Activated CD4-positive, alpha-beta T cell treated with anti-CD3 and anti-CD28 coated beads, Interleukin-10, Interleukin-2, amounts not matched to agents 100 ng/mL and 50 ng/mL, durations not matched to agents 16 hours and 8 hours (primary cell): ENCODE measurements at regions not wholly inside any gene's neighbourhood (a gene's known extent, or its start where the extent isn't known, plus 50 kb on each side); places are given as distances from the start of the nearest gene placed in this dataset.

Experiments used
- DNase-seq: peaks from one replicate; pipeline ENCODE4 v3.0.0-alpha.2; 2020

- DNase-seq, result no peak
Measured at GRCh38 chr5:125720348-125720685, 702.9 kb upstream of the GRAMD2B start.

DNA sequence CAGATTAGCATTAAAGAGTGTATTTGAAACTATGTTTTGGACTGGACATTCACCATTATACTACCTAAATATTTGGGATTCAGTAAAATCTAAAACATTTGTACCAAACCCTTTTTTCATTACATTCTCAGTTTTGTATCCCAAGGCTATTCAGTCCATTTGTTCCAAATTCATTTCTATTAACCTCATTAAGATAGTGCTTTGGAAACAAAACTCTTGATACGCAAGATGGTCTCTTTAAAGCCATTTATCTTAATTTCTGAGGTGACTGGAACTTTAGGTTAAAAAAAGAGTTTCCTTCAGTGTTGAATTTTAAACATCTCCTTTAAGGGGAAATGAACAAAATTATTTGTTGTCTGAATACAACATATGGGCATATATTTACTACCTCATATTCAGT, 702.5 kb upstream of the GRAMD2B start:
- no peak for DNase-seq

GRCh38 chr5:125722550-125722949, 700.7 kb upstream of the GRAMD2B start:
- no peak for DNase-seq

GRCh38 chr5:125725691-125726090, 697.5 kb upstream of the GRAMD2B start:
- DNase-seq, result no peak

GRCh38 chr5:125743939-125744338, 679.3 kb upstream of the GRAMD2B start:
- DNase-seq, result no peak

DNA sequence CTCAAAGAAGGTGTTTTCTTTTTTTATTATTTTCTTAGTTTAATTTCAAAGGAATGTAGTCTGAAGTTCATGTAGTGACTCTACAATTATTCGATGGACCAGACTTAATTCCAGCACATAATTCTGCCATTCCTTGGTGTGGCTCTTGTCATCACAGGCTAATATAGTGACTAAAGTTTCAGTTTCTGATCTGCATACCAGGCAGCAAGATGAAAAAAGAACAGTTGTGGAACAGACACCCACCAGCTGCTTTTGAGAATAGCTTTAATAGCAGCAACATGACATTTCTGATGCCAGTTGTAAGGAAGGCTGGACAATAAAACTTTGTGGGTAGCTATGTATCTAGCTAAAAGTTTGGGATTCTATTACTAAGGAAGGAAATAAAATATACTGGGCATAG, 676.3 kb upstream of the GRAMD2B start:
- no peak for DNase-seq

DNA sequence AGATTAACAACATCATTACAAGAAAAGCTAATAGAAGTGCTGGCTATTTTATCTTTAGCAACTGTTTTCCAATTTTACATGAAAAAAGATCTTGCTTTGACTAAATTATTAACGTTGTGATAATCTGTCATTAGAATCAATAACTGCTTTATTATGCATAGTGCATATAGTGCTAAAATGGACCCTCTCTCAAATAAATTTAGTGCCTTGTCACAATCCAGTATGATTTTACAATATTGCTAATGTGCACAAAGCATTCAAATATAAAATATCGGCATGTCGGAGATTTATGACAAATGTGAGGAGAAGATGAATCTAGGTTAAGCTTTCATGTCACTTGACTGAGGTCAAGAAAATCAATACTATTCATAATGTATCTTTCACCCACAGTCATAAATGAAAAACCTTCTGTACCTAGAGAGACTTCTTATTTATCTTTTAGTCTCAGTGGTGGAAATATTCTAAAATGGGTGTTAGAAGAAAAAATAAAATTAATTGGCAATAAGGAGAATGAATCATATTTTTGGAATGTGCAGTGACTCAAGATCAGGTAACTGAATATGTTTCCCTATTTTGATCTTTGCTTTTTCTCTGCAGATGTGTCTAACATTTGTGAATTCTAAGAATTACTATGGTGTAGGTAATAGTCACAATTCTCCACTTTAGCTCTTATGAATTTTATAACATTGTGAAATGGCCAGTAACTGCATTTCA, 672.9 kb upstream of the GRAMD2B start:
- DNase-seq, result no peak

DNA sequence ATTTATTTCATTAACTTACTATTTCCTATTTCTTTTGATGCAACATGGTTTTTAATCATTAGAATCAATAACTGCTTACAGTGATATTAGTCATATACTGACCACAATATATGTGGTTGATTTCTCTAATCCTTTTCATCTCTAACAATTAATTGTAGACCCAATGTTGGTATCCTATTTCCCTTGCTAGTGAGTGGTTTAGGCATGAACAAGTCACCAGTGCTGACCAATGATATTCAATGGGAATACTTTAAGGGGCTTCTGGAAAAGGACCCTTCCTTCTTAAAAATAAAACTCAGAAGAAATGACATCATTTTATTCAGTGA, 672.4 kb upstream of the GRAMD2B start:
- DNase-seq, result no peak

DNA sequence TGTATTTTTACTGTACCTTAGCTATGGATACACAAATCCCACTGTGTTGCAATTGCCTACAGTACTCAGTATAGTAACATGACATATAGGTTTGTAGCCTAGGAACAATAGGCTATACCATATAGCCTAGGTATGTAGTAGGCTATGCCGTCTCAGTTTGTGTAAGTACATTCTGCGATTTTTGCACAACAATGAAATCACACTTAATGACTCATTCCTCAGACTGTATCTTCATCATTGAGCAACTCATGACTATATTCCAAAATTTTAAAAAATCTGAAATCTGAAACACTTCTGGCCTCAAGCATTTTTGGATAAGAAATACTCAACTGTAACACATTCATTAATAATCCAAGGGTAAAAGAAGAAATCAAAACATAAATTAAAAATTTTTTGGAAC, 666.8 kb upstream of the GRAMD2B start:
- DNase-seq, result no peak

GRCh38 chr5:125766706-125767105, 656.5 kb upstream of the GRAMD2B start:
- DNase-seq, result no peak

- DNase-seq, result no peak
Measured at GRCh38 chr5:125775896-125776295, 647.3 kb upstream of the GRAMD2B start.

DNA sequence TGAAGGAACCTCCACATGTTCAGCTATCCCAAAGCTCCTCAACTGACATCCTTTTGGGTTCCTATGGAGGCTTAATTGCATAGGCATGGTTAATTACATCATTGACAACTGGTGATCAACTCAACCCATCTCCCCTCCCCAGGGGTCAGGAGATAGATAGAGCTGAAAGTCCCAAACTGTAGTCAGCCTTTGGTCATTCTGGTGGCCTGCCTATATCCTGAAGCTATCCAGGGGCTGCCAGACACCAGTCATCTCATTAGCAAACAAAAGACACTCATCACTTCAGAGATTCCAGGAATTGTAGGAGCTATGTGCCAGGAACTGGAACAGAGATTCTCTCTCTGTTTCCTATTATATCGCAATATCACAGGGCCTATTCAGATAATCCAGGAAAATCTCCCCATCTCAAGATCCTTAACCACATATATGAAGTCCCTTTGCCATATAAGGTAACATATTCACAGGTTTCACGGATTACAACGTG, 646.5 kb upstream of the GRAMD2B start:
- no peak for DNase-seq

DNA sequence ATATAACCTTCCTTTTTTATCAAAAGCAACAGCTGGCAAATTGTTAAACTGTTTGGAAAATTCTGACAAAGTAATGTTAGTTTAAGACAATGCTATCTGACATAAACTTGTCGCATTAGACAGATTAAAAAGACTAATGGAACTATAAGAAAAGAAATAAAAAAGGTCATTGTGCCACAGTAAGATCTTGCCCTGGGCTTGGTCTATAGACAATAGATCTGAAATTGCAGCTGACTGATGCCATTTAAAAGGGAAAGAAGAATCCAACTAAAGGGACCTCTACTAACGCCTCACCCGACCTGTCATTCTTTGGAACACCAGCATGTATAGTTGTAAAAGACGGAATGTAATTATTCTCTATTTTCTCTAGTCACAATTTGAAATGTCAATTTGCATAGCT, 644.4 kb upstream of the GRAMD2B start:
- no peak for DNase-seq

- no peak for DNase-seq
Measured at GRCh38 chr5:125785407-125785806, 637.8 kb upstream of the GRAMD2B start.

DNA sequence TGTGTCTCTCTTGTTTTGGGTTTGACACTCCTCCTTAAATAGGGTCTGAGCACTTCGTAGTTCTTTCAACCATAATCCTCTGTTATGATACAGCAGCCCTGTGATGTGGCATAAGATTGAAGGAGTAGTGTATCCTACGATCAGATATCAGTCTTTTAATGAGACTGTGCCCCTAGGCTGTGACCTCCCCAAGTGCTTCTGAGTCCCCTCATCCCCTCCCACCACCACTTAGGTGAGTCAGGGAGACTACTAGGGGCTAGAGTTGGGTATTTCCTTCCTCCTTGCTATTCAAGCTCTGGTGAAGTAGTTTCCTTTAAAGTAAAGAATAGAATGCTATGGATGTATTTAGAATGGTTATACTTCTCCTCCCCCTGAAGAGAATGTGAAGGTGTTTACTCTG, 637.2 kb upstream of the GRAMD2B start:
- no peak for DNase-seq

DNA sequence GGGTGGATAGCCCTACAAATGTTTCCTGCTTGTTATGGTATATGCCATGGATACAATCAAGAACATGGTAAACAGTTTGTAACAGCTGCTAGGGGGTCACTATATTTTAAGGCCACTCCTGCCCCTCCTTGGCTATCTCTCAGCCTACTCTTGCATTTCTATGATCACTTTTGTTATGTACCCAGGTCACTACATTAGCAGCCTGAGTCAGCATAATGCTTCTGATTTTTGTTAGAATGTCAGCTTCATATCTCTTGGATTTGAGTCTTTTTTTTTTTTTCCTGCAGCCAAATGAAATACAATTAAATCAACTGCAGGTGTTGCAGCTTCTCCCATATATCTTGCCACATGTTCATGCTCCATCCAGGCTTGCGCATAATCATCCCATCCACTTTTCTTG, 629.7 kb upstream of the GRAMD2B start:
- DNase-seq, result no peak

GRCh38 chr5:125794922-125795321, 628.3 kb upstream of the GRAMD2B start:
- DNase-seq, result no peak

GRCh38 chr5:125798307-125798706, 624.9 kb upstream of the GRAMD2B start:
- DNase-seq, result no peak

- no peak for DNase-seq
Measured at GRCh38 chr5:125812651-125813050, 610.6 kb upstream of the GRAMD2B start.

DNA sequence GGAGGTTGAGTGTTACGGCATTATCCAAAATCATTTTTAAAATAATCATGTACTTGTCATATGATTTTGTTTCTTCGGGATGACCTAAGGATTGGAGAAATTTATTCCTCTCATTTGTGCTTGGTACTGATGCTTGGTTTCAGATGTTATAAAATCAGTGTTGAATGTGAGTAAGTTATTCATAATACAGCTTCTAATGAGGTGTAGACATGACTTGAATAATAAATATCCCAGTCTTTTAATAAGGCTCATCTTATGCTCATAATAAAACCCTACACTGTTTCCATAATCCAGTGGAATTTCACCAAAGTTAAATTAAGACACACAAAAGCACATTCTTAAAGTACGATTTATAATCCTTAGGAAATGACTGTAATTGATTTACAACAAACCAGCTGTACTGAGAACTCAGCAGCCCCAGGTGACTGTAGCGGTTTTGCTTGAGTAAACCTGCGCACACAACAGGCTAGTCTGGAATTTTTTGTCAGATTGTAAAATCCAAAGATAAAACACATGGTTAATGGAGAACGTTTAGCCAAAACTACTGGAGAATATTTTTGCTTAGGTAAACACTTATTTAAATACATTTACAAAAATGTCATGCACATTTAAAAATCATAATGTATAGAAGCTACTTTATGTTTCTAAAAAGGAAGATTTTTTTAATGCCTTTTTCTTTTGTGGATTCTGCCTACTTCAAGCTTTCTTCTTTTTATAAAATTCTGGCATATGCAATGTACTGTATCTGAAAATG, 609.8 kb upstream of the GRAMD2B start:
- DNase-seq, result no peak

GRCh38 chr5:125814119-125814518, 609.1 kb upstream of the GRAMD2B start:
- DNase-seq, result no peak

- no peak for DNase-seq
Measured at GRCh38 chr5:125823572-125823971, 599.6 kb upstream of the GRAMD2B start.

- DNase-seq, result no peak
Measured at GRCh38 chr5:125826214-125826613, 597.0 kb upstream of the GRAMD2B start.

- no peak for DNase-seq
Measured at GRCh38 chr5:125829349-125829748, 593.9 kb upstream of the GRAMD2B start.

- no peak for DNase-seq
Measured at GRCh38 chr5:125833398-125833797, 589.8 kb upstream of the GRAMD2B start.
